GM21529 (cell line): ENCODE measurements at regions not wholly inside any gene's neighbourhood (a gene's known extent, or its start where the extent isn't known, plus 50 kb on each side); places are given as distances from the start of the nearest gene placed in this dataset.

Experiments
- ATAC-seq: cut with Tn5 transposase; IDR thresholded peaks from one replicate; pipeline ENCODE4 v1.9.1; 2021; ENCODE audit not compliant: unreplicated experiment

- ATAC-seq = no peak
These were observed 146.9 kb downstream of the CD47 start for GRCh38 chr3:107943786-107944523.

- ATAC-seq = no peak
These were observed 147.7 kb downstream of the CD47 start for GRCh38 chr3:107942951-107943749.

GRCh38 chr3:107942244-107942643 lies 148.6 kb downstream of the CD47 start:
- ATAC-seq = peak; percentile 48

- ATAC-seq = no peak
These were observed 151.0 kb downstream of the CD47 start for GRCh38 chr3:107939691-107940442.

- no peak for ATAC-seq
These were observed 152.7 kb downstream of the CD47 start for GRCh38 chr3:107938143-107938542.

GRCh38 chr3:107934808-107935207 lies 156.0 kb downstream of the CD47 start:
- ATAC-seq = no peak

- ATAC-seq = no peak
These were observed 157.4 kb downstream of the CD47 start for GRCh38 chr3:107933450-107933849.

GRCh38 chr3:107931326-107931725 lies 159.5 kb downstream of the CD47 start:
- no peak for ATAC-seq

GRCh38 chr3:107929088-107929487 lies 161.7 kb downstream of the CD47 start:
- ATAC-seq = no peak

GRCh38 chr3:107928084-107928445 lies 162.8 kb downstream of the CD47 start:
- ATAC-seq = peak; percentile 32

GRCh38 chr3:107927361-107928083 lies 163.3 kb downstream of the CD47 start:
- peak; percentile 96 for ATAC-seq

GRCh38 chr3:107925851-107926250 lies 165.0 kb downstream of the CD47 start:
- ATAC-seq = no peak

- ATAC-seq = no peak
These were observed 169.8 kb downstream of the CD47 start for GRCh38 chr3:107921038-107921437.

GRCh38 chr3:107920538-107920937 lies 170.3 kb downstream of the CD47 start:
- no peak for ATAC-seq

- no peak for ATAC-seq
These were observed 171.6 kb downstream of the CD47 start for GRCh38 chr3:107919239-107919638.

GRCh38 chr3:107916171-107916570 lies 174.7 kb downstream of the CD47 start:
- no peak for ATAC-seq

GRCh38 chr3:107915706-107916105 lies 175.1 kb downstream of the CD47 start:
- ATAC-seq = no peak

- ATAC-seq = no peak
These were observed 177.1 kb downstream of the CD47 start for GRCh38 chr3:107913701-107914100.

- ATAC-seq = peak; percentile 29
These were observed 179.4 kb downstream of the CD47 start for GRCh38 chr3:107911337-107912000.

- ATAC-seq = peak; percentile 95
These were observed 180.0 kb downstream of the CD47 start for GRCh38 chr3:107910713-107911259.
